ENCODE measurements at regions not wholly inside any gene's neighbourhood (a gene's known extent, or its start where the extent isn't known, plus 50 kb on each side); places are given as distances from the start of the nearest gene placed in this dataset.

GRCh38 chr7:42511027-42511426 lies 274.0 kb upstream of the GLI3 start (continued):
- no peak for TF ChIP-seq HOMEZ (CRISPR knock-in tag; IDR thresholded peaks at IDR 0.05)

GRCh38 chr7:42506097-42506496 lies 269.1 kb upstream of the GLI3 start:
- ATAC-seq (no peak), FAIRE-seq (no peak), DNase-seq (ENCODE audit: extremely low read depth in 1 of 4, low spot score in 3 of 4) (no peak)
- no peaks in the 10 kb centered on the region for H3K4me1 ChIP-seq (replicated peaks in 1 of 2; ENCODE audit: control insufficient read depth in 2 of 2, insufficient read depth in 2 of 2, low read length in 2 of 2)
- TF ChIP-seq, protein P1, sequence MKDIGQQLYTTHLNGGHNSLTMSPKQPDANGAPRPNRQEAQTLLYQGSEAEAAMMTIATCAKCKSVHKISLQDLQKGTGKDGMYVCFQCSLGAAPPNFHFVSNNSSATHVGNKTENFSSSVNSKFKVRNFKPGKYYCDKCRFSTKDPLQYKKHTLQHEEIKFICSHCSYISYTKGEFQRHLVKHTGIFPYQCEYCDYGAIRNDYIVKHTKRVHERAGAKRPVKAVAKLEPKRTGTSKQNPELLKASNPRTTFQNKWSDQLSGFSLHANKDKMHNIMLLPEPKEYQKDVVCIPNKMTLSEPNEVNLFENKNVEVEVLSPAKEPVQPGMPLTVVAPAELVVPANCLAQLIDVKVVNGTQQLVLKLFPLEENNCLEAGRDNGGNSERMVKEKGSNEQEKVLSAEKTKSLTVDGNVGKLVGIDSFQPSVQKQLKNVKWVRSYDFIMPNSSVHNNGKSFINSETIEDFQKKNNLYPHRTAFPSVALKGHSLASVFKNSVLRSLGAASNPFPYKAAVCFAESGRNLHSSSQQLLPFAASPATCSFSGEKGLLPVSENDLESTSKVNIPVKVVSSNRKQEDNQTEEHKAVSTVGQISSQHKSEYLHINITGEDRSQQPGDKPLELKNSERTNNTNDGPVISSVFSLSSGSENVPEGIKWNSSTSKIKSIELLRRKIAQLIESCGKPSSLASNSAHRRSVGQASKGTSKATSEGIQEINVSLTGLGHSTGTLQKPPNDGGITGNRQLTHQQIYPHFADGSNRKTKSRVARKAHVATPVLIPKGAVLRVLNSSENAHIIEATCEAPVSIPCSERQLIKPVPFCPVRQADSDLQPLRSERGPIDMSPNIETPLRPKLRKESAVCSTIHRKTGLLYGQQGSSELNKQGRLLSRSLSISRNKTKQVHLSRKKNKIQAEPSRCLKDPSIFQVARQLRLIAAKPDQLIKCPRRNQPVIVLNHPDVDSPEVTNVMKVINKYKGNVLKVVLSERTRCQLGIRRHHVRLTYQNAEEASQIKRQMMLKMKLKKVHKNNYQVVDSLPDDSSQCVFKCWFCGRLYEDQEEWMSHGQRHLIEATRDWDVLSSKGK (CRISPR knock-in tag; IDR thresholded peaks at IDR 0.05) = no peak
- no peak for TF ChIP-seq LARP7 (IDR thresholded peaks at IDR 0.05)
- TF ChIP-seq PHF21A (IDR thresholded peaks at IDR 0.05; ENCODE audit: borderline replicate concordance, low read depth) = no peak
- no peak for TF ChIP-seq PTRF (tag; IDR thresholded peaks at IDR 0.05)
- TF ChIP-seq, protein P2, sequence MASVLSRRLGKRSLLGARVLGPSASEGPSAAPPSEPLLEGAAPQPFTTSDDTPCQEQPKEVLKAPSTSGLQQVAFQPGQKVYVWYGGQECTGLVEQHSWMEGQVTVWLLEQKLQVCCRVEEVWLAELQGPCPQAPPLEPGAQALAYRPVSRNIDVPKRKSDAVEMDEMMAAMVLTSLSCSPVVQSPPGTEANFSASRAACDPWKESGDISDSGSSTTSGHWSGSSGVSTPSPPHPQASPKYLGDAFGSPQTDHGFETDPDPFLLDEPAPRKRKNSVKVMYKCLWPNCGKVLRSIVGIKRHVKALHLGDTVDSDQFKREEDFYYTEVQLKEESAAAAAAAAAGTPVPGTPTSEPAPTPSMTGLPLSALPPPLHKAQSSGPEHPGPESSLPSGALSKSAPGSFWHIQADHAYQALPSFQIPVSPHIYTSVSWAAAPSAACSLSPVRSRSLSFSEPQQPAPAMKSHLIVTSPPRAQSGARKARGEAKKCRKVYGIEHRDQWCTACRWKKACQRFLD (CRISPR knock-in tag; IDR thresholded peaks at IDR 0.05) = no peak
- no peak for TF ChIP-seq ZSCAN32 (CRISPR knock-in tag; IDR thresholded peaks at IDR 0.05)
- TF ChIP-seq, protein P3, sequence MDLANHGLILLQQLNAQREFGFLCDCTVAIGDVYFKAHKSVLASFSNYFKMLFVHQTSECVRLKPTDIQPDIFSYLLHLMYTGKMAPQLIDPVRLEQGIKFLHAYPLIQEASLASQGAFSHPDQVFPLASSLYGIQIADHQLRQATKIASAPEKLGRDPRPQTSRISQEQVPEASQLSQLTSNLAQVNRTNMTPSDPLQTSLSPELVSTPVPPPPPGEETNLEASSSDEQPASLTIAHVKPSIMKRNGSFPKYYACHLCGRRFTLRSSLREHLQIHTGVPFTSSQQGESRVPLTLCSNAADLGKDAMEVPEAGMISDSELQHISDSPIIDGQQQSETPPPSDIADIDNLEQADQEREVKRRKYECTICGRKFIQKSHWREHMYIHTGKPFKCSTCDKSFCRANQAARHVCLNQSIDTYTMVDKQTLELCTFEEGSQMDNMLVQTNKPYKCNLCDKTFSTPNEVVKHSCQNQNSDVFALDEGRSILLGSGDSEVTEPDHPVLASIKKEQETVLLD (IDR thresholded peaks at IDR 0.05) = no peak
- no peak for TF ChIP-seq MCM3 (IDR thresholded peaks at IDR 0.05)
- H4K20me1 ChIP-seq (replicated peaks; ENCODE audit: control insufficient read depth, insufficient read depth, low read length) = no peaks in the 10 kb centered on the region
- intact Hi-C loops (cut with micrococcal nuclease) (no loop called here), in situ Hi-C loops (cut with MboI) (no loop called here)
- no peaks in the 10 kb centered on the region for H3K27me3 ChIP-seq (ENCODE audit: control insufficient read depth in 2 of 2, insufficient read depth in 2 of 2, low read length in 2 of 2)
- no peak overlapping the region for H3K27ac ChIP-seq (ENCODE audit: extremely low read depth, low read depth, low read length)
- POLR2A ChIA-PET = no interaction called here
- no peak overlapping the region for H3K4me3 ChIP-seq
- H3K9me3 ChIP-seq (replicated peaks; ENCODE audit: control insufficient read depth, insufficient read depth, low read depth, low read length) = no peaks in the 10 kb centered on the region
- H3K36me3 ChIP-seq (ENCODE audit: control insufficient read depth, insufficient read depth, low read length) = no peaks in the 10 kb centered on the region
- H3K79me2 ChIP-seq (ENCODE audit: control insufficient read depth, insufficient read depth, low read length) = no peaks in the 10 kb centered on the region
- no peak overlapping the region for H3K9ac ChIP-seq (ENCODE audit: insufficient read depth in 1 of 2, low read depth in 2 of 2, low read length in 2 of 2)
- 0% methylated on average over 1 of the region's 1 CpG for WGBS (ENCODE audit: insufficient coverage, low coverage, missing lambda C conversion rate)
- no peak overlapping the region for H3K4me2 ChIP-seq (ENCODE audit: insufficient read depth, low read length)
- no peak overlapping the region for H2AFZ ChIP-seq (ENCODE audit: low read depth, low read length)
- BruUV-seq (replicated peaks) = no TSS peak
- no peaks in the 10 kb centered on the region for H3K9me1 ChIP-seq (ENCODE audit: control insufficient read depth, insufficient read depth, low read length)
- CTCF ChIA-PET (ENCODE audit: low intra/inter-chr PET ratio) = no interaction called here

All from K562 (cell line).